HG02973 (cell line): ENCODE measurements at regions not wholly inside any gene's neighbourhood (a gene's known extent, or its start where the extent isn't known, plus 50 kb on each side); places are given as distances from the start of the nearest gene placed in this dataset.
A peak's percentile ranks its signal among the peaks of the same experiment; 100 is the strongest.
"Not testable (repeated sequence)": the region's sequence is repeated elsewhere in the genome, so short reads cannot be mapped to it uniquely, and the experiment has no call there.

Experiments
- ATAC-seq: cut with Tn5 transposase; IDR thresholded peaks from one replicate; pipeline ENCODE4 v1.9.1; 2021; ENCODE audit warnings: moderate library complexity; ENCODE audit not compliant: unreplicated experiment

- ATAC-seq: peak; percentile 80
These were observed 947.8 kb downstream of the C4orf33 start for GRCh38 chr4:130043732-130044160.

GRCh38 chr4:130044788-130045531 is 949.0 kb downstream of the C4orf33 start:
- ATAC-seq: no peak

- no peak for ATAC-seq
These were observed 957.8 kb downstream of the C4orf33 start for GRCh38 chr4:130053723-130054122.

GRCh38 chr4:130054908-130055307 is 959.0 kb downstream of the C4orf33 start:
- ATAC-seq: no peak

GRCh38 chr4:130056286-130056685 is 960.3 kb downstream of the C4orf33 start:
- ATAC-seq: no peak

- ATAC-seq: no peak
These were observed 968.5 kb downstream of the C4orf33 start for GRCh38 chr4:130064471-130064870.

GRCh38 chr4:130067419-130067818 is 971.5 kb downstream of the C4orf33 start:
- no peak for ATAC-seq

- ATAC-seq: no peak
These were observed 972.1 kb downstream of the C4orf33 start for GRCh38 chr4:130068072-130068471.

- no peak for ATAC-seq
These were observed 975.8 kb downstream of the C4orf33 start for GRCh38 chr4:130071746-130072145.

GRCh38 chr4:130073145-130073790 is 977.3 kb downstream of the C4orf33 start:
- ATAC-seq: no peak

- ATAC-seq: no peak
These were observed 978.1 kb downstream of the C4orf33 start for GRCh38 chr4:130074096-130074495.

- ATAC-seq: no peak
These were observed 981.3 kb downstream of the C4orf33 start for GRCh38 chr4:130077275-130077674.

- ATAC-seq: not testable (repeated sequence)
These were observed 983.1 kb downstream of the C4orf33 start for GRCh38 chr4:130079027-130079426.

GRCh38 chr4:130080872-130081451 is 985.0 kb downstream of the C4orf33 start:
- no peak for ATAC-seq

- ATAC-seq: no peak
These were observed 994.5 kb downstream of the C4orf33 start for GRCh38 chr4:130090427-130090826.

- no peak for ATAC-seq
These were observed 996.4 kb downstream of the C4orf33 start for GRCh38 chr4:130092187-130093015.

GRCh38 chr4:130099105-130099504 is 1003.2 kb downstream of the C4orf33 start:
- ATAC-seq: no peak

GRCh38 chr4:130110189-130110588 is 1014.2 kb downstream of the C4orf33 start:
- ATAC-seq: no peak

- ATAC-seq: no peak
These were observed 1014.8 kb downstream of the C4orf33 start for GRCh38 chr4:130110770-130111169.

- no peak for ATAC-seq
These were observed 1028.1 kb downstream of the C4orf33 start for GRCh38 chr4:130124066-130124465.

GRCh38 chr4:130125467-130125866 is 1029.5 kb downstream of the C4orf33 start:
- no peak for ATAC-seq
